GM21526 (cell line): ENCODE measurements at regions not wholly inside any gene's neighbourhood (a gene's known extent, or its start where the extent isn't known, plus 50 kb on each side); places are given as distances from the start of the nearest gene placed in this dataset.
"Not testable (repeated sequence)": the region's sequence is repeated elsewhere in the genome, so short reads cannot be mapped to it uniquely, and the experiment has no call there.

Experiments used
- ATAC-seq: cut with Tn5 transposase; IDR thresholded peaks from one replicate; pipeline ENCODE4 v1.9.1; 2021; ENCODE audit warnings: moderate library complexity; ENCODE audit not compliant: unreplicated experiment, low FRiP score

DNA sequence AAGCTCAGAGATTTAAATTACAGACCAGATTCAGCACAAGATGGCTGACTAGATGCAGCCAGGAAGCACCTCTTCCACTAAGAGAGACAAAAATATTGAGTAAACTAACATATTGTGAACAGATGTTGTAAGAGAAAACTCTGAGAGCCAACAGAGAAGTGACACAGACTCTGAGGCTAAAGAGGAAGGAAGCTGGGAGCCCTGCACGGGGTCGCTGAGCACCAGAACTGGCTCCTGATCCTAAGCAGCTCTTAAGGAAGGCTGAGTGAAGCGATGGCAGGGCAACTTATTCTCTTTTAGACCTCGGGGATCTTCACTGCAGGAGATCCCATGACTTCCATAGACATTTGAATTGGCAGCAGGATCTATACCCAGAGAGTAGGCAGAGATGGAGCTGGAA, 578.0 kb upstream of the GRM7 start:
- no peak for ATAC-seq

DNA sequence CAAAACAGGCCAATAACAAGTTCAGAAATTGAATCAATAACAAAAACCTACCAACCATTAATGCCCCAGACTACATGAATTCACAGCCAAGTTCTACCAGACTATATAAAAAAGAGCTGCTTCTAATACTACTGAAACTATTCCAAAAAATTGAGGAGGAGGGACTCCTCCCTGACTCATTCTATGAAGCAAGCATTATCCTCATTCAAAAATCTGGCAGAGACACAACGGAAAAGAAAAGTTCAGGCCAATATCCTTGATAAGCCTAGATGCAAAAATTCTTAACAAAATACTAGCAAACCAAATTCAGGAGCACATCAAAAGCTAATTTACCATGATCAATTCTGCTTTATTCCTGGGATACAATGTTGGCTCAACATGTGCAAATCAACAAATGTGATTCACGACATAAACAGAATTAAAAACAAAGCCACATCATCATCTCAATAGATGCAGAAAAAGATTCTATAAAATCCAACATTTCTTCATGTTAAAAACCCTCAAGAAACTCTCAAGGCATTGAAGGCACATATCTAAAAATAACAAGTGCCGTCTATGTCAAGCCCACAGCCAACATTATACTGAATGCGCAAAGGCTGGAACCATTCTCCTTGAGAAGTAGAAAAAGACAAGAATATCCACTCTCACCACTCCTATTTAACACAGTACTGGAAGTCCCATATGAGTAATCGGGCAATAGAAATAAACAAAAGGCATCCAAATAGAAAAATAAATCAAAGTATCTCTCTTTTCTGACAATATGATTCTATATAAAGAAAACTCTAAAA, 573.6 kb upstream of the GRM7 start:
- no peak for ATAC-seq

DNA sequence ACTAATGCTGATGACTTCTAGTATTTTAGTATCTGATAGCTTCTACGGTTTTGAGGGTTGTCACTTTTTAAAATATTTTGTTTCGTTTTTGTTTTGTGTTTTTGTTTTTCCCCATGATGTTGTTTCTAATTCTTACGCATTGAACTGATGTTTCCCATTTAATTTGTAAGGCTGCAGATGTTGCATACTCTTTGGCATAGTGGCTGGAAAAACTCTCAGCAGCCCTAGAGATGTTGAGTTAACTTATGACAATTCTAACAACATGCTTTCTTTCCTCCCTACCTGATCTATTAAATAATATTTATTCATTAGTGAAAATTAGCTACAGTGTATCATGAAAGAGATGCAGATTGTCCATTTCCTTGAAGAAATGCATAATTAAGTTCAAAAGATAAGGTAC, 559.3 kb upstream of the GRM7 start:
- ATAC-seq, result no peak

DNA sequence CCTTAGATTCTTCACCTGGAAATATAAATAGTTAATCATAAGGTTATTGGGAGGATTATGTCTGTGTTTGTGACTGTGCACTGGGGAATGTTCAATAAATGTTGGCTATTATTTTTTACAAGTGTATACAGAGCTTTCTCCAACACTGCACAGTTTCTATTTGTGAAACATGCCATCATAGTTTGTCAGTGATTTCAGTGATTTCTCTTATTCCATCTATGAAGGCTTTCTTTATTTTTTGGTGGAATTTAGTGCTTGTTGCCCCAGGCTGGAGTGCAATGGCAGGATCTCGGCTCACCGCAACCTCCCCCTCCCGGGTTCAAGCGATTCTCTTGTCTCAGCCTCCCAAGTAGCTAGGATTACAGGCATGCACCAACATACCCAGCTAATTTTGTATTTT, 545.0 kb upstream of the GRM7 start:
- no peak for ATAC-seq

DNA sequence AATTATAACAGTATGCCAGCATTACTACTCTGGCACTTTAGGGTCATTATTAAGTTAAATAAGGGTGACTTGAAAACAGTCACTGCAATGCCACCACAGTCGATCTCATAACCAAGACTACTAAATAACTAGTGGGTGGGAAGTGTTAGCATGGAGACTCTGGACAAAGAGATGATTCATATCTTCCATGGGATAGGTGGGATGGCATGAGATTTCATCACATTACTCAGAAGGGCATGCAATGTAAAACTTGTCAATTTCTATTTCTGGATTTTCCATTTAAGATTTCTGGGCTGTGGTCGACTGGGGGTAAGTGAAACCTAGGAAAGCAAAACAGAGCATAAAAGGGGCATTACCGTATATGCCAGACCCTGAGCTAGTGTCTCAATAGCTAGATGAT, 538.9 kb upstream of the GRM7 start:
- ATAC-seq, result no peak

- ATAC-seq, result no peak
Observed at GRCh38 chr3:6326771-6327170, 534.1 kb upstream of the GRM7 start.

DNA sequence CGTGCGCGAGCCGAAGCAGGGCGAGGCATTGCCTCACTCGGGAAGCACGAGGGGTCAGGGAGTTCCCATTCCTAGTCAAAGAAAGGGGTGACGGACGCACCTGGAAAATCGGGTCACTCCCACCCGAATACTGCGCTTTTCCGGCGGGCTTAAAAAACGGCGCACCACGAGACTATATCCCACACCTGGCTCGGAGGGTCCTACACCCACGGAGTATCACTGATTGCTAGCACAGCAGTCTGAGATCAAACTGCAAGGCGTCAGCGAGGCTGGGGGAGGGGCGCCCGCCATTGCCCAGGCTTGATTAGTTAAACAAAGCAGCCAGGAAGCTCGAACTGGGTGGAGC, 520.0 kb upstream of the GRM7 start:
- not testable (repeated sequence) for ATAC-seq

- no peak for ATAC-seq
Observed at GRCh38 chr3:6351752-6352151, 509.2 kb upstream of the GRM7 start.

GRCh38 chr3:6354653-6355052, 506.3 kb upstream of the GRM7 start:
- ATAC-seq, result no peak

GRCh38 chr3:6362406-6362805, 498.5 kb upstream of the GRM7 start:
- ATAC-seq, result no peak

GRCh38 chr3:6367171-6367570, 493.7 kb upstream of the GRM7 start:
- ATAC-seq, result no peak

GRCh38 chr3:6392123-6392522, 468.8 kb upstream of the GRM7 start:
- no peak for ATAC-seq

DNA sequence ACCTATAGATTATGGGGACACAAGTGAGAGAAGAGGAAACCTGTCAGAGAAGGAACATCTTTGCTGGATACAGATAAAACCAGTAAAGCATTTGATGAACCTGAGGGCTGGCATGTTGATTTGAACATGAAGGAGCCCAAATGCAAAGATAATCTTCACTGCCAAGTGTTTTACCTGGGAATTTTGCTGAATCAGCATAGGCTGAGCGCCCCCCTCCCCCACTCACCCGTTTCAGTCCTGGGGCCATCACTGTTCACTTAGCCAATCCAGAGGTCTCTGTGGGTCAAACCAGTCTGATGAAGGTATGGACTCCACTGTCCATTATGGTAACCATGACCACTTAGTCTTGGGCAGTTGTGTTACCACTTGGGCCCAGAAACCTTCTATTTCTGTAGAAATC, 466.0 kb upstream of the GRM7 start:
- ATAC-seq, result no peak

GRCh38 chr3:6396631-6397030, 464.3 kb upstream of the GRM7 start:
- ATAC-seq, result no peak

GRCh38 chr3:6402666-6403065, 458.2 kb upstream of the GRM7 start:
- not testable (repeated sequence) for ATAC-seq

DNA sequence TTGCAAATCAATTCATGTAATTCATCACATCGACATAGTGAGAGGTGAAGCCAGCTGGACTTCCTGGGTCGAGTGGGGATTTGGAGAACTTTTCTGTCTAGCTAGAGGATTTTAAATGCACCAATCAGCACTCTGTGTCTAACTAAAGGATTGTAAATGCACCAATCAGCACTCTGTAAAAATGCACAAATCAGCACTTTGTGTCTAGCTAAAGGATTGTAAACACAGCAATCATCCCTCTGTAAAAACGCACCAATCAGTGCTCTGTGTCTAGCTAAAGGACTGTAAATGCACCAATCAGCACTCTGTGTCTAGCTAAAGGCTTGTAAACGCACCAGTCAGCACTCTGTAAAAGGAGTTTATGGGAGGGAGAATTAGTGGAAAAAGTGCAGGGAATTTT, 454.0 kb upstream of the GRM7 start:
- not testable (repeated sequence) for ATAC-seq

GRCh38 chr3:6416049-6416661, 444.8 kb upstream of the GRM7 start:
- ATAC-seq, result no peak

- ATAC-seq, result no peak
Observed at GRCh38 chr3:6417174-6417573, 443.7 kb upstream of the GRM7 start.

- ATAC-seq, result no peak
Observed at GRCh38 chr3:6418485-6418884, 442.4 kb upstream of the GRM7 start.

DNA sequence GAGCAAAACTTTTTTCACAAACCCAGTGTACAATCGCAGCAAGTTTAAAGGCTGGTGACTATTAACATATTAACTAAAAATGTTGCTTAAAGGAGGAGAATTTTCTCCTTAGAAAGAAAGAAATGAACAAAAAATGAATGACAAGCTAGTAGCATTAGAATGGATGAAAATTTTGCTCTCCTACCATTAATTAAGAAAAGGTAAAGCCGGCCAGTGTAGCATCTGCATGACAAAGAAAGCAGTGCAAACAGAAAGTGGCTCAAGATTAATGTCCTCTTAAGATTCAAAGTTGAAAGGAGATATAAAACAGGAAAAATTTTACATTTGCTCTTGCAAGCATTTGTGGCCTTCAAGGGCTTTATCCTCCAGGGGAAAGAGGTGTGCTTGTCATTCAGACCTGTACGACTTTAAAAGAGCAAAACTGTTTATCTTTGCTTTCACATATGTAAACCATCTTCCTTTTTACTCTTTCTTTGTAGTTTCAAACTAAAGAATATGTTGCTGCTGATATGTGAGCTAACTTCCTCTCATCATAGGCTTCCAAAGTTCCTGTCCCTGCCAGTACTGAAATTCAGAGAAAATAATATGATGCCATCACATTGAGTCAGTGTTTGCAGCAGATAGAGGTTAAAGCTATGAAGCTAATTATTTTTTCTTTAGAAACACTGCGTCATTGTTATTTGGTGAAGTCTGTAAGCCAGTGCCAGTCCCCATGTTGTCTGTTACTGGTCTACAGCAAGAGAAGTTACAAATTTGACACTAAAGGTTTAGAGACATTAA, 439.1 kb upstream of the GRM7 start:
- ATAC-seq, result no peak

- ATAC-seq, result no peak
Observed at GRCh38 chr3:6425289-6425820, 435.6 kb upstream of the GRM7 start.
